Fibroblast of lung (primary cell): ENCODE measurements at regions not wholly inside any gene's neighbourhood (a gene's known extent, or its start where the extent isn't known, plus 50 kb on each side); places are given as distances from the start of the nearest gene placed in this dataset.

Experiments
- DNase-seq, 2 donors: peaks; one replicate each; pipeline versions ENCODE4 v3.0.0 to v3.0.0-alpha.2; 2010; ENCODE audit warnings: low read depth in 2 of 2
- H2AFZ ChIP-seq: 2 replicates; pipeline ENCODE4 v1.5.1; 2012; ENCODE audit warnings: low read length, control low read depth, inconsistent platforms
- H3K27ac ChIP-seq: 2 replicates; pipeline ENCODE4 v1.5.1; 2011; ENCODE audit warnings: low read length, control low read depth; ENCODE audit not compliant: insufficient read depth
- H3K27me3 ChIP-seq: 2 replicates; pipeline ENCODE4 v1.5.1; 2011; ENCODE audit warnings: mild to moderate bottlenecking, low read length; ENCODE audit not compliant: control insufficient read depth, insufficient read depth
- H3K36me3 ChIP-seq: 2 replicates; pipeline ENCODE4 v1.5.1; 2011; ENCODE audit warnings: low read length; ENCODE audit not compliant: control insufficient read depth, insufficient read depth
- H3K4me1 ChIP-seq: 2 replicates; pipeline ENCODE4 v1.5.1; 2011; ENCODE audit warnings: low read length; ENCODE audit not compliant: control insufficient read depth, insufficient read depth; ENCODE audit errors: extremely low read depth
- H3K4me2 ChIP-seq: 2 replicates; pipeline ENCODE4 v1.5.1; 2011; ENCODE audit warnings: low read length, control low read depth; ENCODE audit not compliant: insufficient read depth; ENCODE audit errors: extremely low read depth
- H3K4me3 ChIP-seq, 4 experiments: fragments of 200-600 bp in 1 of 4; sonication (generic) in 1 of 4; replicated peaks in 1 of 4; 2 replicates each; pipeline ENCODE4 v1.5.1; 2011 to 2016; ENCODE audit warnings: low read length in 4 of 4, low read depth in 3 of 4, mild to moderate bottlenecking in 3 of 4, control low read depth in 2 of 4, inconsistent platforms in 1 of 4, mixed read lengths in 1 of 4; ENCODE audit not compliant: insufficient read depth in 1 of 4; ENCODE audit errors: control extremely low read depth in 1 of 4
- H3K79me2 ChIP-seq: 2 replicates; pipeline ENCODE4 v1.5.1; 2012; ENCODE audit warnings: mild to moderate bottlenecking, low read length, inconsistent platforms; ENCODE audit not compliant: control insufficient read depth, insufficient read depth
- H3K9ac ChIP-seq: 2 replicates; pipeline ENCODE4 v1.5.1; 2011; ENCODE audit warnings: mild to moderate bottlenecking, low read length, control low read depth; ENCODE audit not compliant: insufficient read depth
- H3K9me3 ChIP-seq: 2 replicates; pipeline ENCODE4 v1.5.1; 2012; ENCODE audit warnings: low read depth, low read length; ENCODE audit not compliant: control insufficient read depth, insufficient read depth
- H4K20me1 ChIP-seq: 2 replicates; pipeline ENCODE4 v1.5.1; 2011; ENCODE audit warnings: low read length; ENCODE audit not compliant: control insufficient read depth, insufficient read depth; ENCODE audit errors: extremely low read depth
- CTCF ChIP-seq, 2 donors: IDR thresholded peaks in 1 of 2; conservative IDR thresholded peaks in 1 of 2; 1 replicate in 1 of 2; 2 replicates in 1 of 2; pipeline ENCODE4 v1.5.1; 2011 to 2012; ENCODE audit warnings: low read length in 2 of 2, control low read depth in 1 of 2, inconsistent platforms in 1 of 2, low read depth in 1 of 2, mild to moderate bottlenecking in 1 of 2
- EZH2 ChIP-seq: IDR thresholded peaks from 2 replicates; pipeline ENCODE4 v1.5.1; 2012; ENCODE audit warnings: low read length, control low read depth, mild to moderate bottlenecking; ENCODE audit errors: missing control alignments

- Histone ChIP-seq H3K4me1 (no peaks in the 10 kb centered on the region), H3K9me3 (no peaks in the 10 kb centered on the region), H3K9ac (no peak overlapping the region), H3K4me2 (no peak overlapping the region), H3K27ac (no peak overlapping the region), H3K4me3 (no peak overlapping the region), H3K79me2 (no peaks in the 10 kb centered on the region), H3K36me3 (no peaks in the 10 kb centered on the region), H4K20me1 (no peaks in the 10 kb centered on the region), H3K27me3 (no peaks in the 10 kb centered on the region), H2AFZ (no peak overlapping the region)
- no peak for DNase-seq
- TF ChIP-seq EZH2 (no peak), CTCF (conservative IDR thresholded peaks at IDR 0.05 in 1 of 2, IDR thresholded peaks at IDR 0.05 in 1 of 2; ENCODE audit: low read depth in 1 of 2, low read length in 2 of 2) (no peak)
Measured at GRCh38 chr4:57789666-57790065, 679.5 kb upstream of the IGFBP7 start.

GRCh38 chr4:57777876-57778275 is 667.7 kb upstream of the IGFBP7 start:
- Histone ChIP-seq H3K79me2 (no peaks in the 10 kb centered on the region), H3K27me3 (no peaks in the 10 kb centered on the region), H3K4me2 (no peak overlapping the region), H2AFZ (no peak overlapping the region), H3K9me3 (no peaks in the 10 kb centered on the region), H3K27ac (no peak overlapping the region), H3K9ac (no peak overlapping the region), H4K20me1 (no peaks in the 10 kb centered on the region), H3K4me3 (no peak overlapping the region), H3K4me1 (no peaks in the 10 kb centered on the region), H3K36me3 (no peaks in the 10 kb centered on the region)
- TF ChIP-seq CTCF (conservative IDR thresholded peaks at IDR 0.05 in 1 of 2, IDR thresholded peaks at IDR 0.05 in 1 of 2; ENCODE audit: low read depth in 1 of 2, low read length in 2 of 2): no peak
- TF ChIP-seq EZH2: no peak
- no peak for DNase-seq

GRCh38 chr4:57774681-57775080 is 664.5 kb upstream of the IGFBP7 start:
- Histone ChIP-seq H3K27me3 (no peaks in the 10 kb centered on the region), H3K27ac (no peak overlapping the region), H3K9ac (no peak overlapping the region), H3K4me1 (no peaks in the 10 kb centered on the region), H3K36me3 (no peaks in the 10 kb centered on the region), H3K9me3 (no peaks in the 10 kb centered on the region), H3K4me3 (no peak overlapping the region), H4K20me1 (no peaks in the 10 kb centered on the region), H3K4me2 (no peak overlapping the region), H2AFZ (no peak overlapping the region), H3K79me2 (no peaks in the 10 kb centered on the region)
- TF ChIP-seq CTCF (conservative IDR thresholded peaks at IDR 0.05 in 1 of 2, IDR thresholded peaks at IDR 0.05 in 1 of 2; ENCODE audit: low read depth in 1 of 2, low read length in 2 of 2): no peak
- no peak for DNase-seq
